ENCODE measurements at regions not wholly inside any gene's neighbourhood (a gene's known extent, or its start where the extent isn't known, plus 50 kb on each side); places are given as distances from the start of the nearest gene placed in this dataset.

DNA sequence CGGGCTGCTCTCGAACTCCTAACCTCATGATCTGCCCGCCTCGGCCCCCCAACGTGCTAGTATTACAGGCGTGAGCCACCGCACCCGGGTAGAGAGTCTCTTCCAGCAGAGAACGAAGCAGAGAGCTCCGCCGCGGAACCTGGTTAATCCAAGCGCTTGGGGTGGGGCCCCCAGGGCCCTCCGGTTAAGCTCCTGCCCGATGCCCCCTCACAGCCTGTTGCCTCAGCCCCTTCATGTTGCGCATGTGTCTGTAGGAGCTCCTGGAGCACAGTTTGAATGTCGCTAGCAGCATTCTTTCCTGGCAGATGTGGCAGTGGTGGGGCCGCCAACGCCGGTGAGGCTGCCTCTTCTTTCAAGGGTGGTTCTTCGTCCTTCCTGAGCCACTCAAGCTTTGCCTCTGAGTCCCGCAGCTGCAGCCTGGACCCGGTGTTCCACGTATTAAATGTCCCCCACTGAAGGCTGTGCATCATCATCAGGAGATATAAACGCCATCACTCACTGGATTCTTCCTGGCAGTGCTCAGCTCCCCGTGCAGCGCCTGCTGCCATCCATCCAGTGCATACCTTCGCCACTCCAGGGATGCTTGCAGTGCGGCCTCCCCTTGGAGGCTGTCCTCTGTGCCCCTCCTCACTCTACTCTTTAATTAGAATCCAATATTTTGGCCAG is 1919.3 kb downstream of the PCDH9 start:
- TF ChIP-seq CTCF (IDR thresholded peaks at IDR 0.05; ENCODE audit: low read length): no peak
- no peak for TF ChIP-seq EZH2phosphoT487 (IDR thresholded peaks at IDR 0.05; ENCODE audit: low read length)
- no peak for TF ChIP-seq EZH2 (optimal IDR thresholded peaks at IDR 0.05; ENCODE audit: low read depth, low read length)

Data from MM.1S (cell line).